Loucy (cell line): ENCODE measurements at regions not wholly inside any gene's neighbourhood (a gene's known extent, or its start where the extent isn't known, plus 50 kb on each side); places are given as distances from the start of the nearest gene placed in this dataset.

Source experiments
- H2AFZ ChIP-seq: fragments of 200-600 bp; sonication (generic); 2 replicates; pipeline ENCODE4 v1.6.0; 2016; ENCODE audit warnings: antibody characterized with exemption, mild to moderate bottlenecking, low read length, moderate library complexity
- H3F3A ChIP-seq: fragments of 200-600 bp; 2 replicates; pipeline ENCODE4 v1.6.0; 2016; ENCODE audit warnings: antibody characterized with exemption, low read depth, mild to moderate bottlenecking
- H3K27me3 ChIP-seq: fragments of 200-600 bp; sonication (generic); 2 replicates; pipeline ENCODE4 v1.6.1; 2014; ENCODE audit warnings: low read length, mild to moderate bottlenecking; ENCODE audit not compliant: insufficient read depth, poor library complexity, severe bottlenecking
- H3K36me3 ChIP-seq: fragments of 200-600 bp; sonication (generic); 2 replicates; pipeline ENCODE4 v1.6.1; 2016; ENCODE audit warnings: low read length; ENCODE audit not compliant: insufficient read depth
- H3K4me1 ChIP-seq: fragments of 200-600 bp; sonication (generic); 2 replicates; pipeline ENCODE4 v1.5.1; 2014; ENCODE audit warnings: low read length, mild to moderate bottlenecking; ENCODE audit not compliant: insufficient read depth, poor library complexity, severe bottlenecking
- H3K4me2 ChIP-seq: fragments of 200-600 bp; sonication (generic); 2 replicates; pipeline ENCODE4 v1.6.0; 2014; ENCODE audit warnings: antibody characterized with exemption, low read length, low read depth, mild to moderate bottlenecking; ENCODE audit not compliant: poor library complexity, severe bottlenecking
- H3K4me3 ChIP-seq: fragments of 200-600 bp; sonication (generic); 2 replicates; pipeline ENCODE4 v1.5.1; 2014; ENCODE audit warnings: low read length, mild to moderate bottlenecking, mixed read lengths; ENCODE audit not compliant: poor library complexity, severe bottlenecking
- H3K79me2 ChIP-seq: fragments of 200-600 bp; sonication (generic); 2 replicates; pipeline ENCODE4 v1.6.1; 2014; ENCODE audit warnings: low read length; ENCODE audit not compliant: insufficient read depth
- H3K9ac ChIP-seq: fragments of 200-600 bp; sonication (generic); 2 replicates; pipeline ENCODE4 v1.6.0; 2014; ENCODE audit warnings: mild to moderate bottlenecking, low read depth, low read length, moderate library complexity; ENCODE audit not compliant: poor library complexity, severe bottlenecking
- H3K9me2 ChIP-seq: fragments of 200-600 bp; sonication (generic); replicated peaks from 2 replicates; pipeline ENCODE4 v1.6.1; 2016; ENCODE audit warnings: low read depth, low read length, mixed read lengths
- H3K9me3 ChIP-seq: fragments of 200-600 bp; sonication (generic); 2 replicates; pipeline ENCODE4 v1.6.1; 2014; ENCODE audit warnings: mild to moderate bottlenecking, antibody characterized with exemption, low read length, low read depth; ENCODE audit not compliant: insufficient read depth
- H4K20me1 ChIP-seq: fragments of 200-600 bp; sonication (generic); 2 replicates; pipeline ENCODE4 v1.6.0; 2014; ENCODE audit warnings: antibody characterized with exemption, low read length, mild to moderate bottlenecking; ENCODE audit not compliant: insufficient read depth, poor library complexity, severe bottlenecking
- EZH2phosphoT487 ChIP-seq: fragments of 200-600 bp; IDR thresholded peaks from 2 replicates; pipeline ENCODE4 v1.6.1; 2018; ENCODE audit warnings: antibody characterized with exemption, mild to moderate bottlenecking, moderate library complexity, borderline replicate concordance
- TF ChIP-seq, protein P1 (sequence below): fragments of 200-600 bp; sonication (generic); conservative IDR thresholded peaks from 2 replicates; pipeline ENCODE4 v1.5.1; 2014; ENCODE audit warnings: mild to moderate bottlenecking, antibody characterized with exemption, low read length

DNA sequence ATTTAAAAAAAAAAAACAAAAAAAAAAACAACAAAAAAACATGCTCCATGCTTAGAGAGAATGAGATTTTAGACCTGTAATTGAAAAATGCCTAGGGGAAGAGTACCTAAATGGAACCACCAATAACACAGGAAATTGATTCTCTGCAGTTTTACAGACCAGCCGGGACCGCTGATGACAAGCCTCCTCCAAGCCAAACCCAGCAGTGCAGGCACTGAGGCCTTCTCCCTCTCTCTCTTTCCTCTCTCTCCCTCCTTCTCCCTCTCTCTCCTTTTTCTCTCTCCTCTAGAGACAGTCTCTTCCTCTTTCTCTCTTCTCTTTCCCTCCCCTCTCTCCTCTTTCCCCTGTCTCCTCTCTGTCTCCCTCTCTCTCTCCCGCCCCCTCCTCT lies 228.8 kb upstream of the COPS8 start:
- no peak overlapping the region for H3K9ac ChIP-seq
- H3K27me3 ChIP-seq: no peaks in the 10 kb centered on the region
- no peak overlapping the region for H3K4me2 ChIP-seq
- H3K9me3 ChIP-seq: no peaks in the 10 kb centered on the region
- H3K4me3 ChIP-seq: no peak overlapping the region
- H3K79me2 ChIP-seq: no peaks in the 10 kb centered on the region
- no peaks in the 10 kb centered on the region for H3K9me2 ChIP-seq
- no peaks in the 10 kb centered on the region for H3K4me1 ChIP-seq
- no peaks in the 10 kb centered on the region for H4K20me1 ChIP-seq
- TF ChIP-seq, protein P1, sequence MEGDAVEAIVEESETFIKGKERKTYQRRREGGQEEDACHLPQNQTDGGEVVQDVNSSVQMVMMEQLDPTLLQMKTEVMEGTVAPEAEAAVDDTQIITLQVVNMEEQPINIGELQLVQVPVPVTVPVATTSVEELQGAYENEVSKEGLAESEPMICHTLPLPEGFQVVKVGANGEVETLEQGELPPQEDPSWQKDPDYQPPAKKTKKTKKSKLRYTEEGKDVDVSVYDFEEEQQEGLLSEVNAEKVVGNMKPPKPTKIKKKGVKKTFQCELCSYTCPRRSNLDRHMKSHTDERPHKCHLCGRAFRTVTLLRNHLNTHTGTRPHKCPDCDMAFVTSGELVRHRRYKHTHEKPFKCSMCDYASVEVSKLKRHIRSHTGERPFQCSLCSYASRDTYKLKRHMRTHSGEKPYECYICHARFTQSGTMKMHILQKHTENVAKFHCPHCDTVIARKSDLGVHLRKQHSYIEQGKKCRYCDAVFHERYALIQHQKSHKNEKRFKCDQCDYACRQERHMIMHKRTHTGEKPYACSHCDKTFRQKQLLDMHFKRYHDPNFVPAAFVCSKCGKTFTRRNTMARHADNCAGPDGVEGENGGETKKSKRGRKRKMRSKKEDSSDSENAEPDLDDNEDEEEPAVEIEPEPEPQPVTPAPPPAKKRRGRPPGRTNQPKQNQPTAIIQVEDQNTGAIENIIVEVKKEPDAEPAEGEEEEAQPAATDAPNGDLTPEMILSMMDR: no peak
- TF ChIP-seq EZH2phosphoT487: no peak
- no peaks in the 10 kb centered on the region for H3K36me3 ChIP-seq
- H2AFZ ChIP-seq: no peak overlapping the region
- no peaks in the 10 kb centered on the region for H3F3A ChIP-seq

DNA sequence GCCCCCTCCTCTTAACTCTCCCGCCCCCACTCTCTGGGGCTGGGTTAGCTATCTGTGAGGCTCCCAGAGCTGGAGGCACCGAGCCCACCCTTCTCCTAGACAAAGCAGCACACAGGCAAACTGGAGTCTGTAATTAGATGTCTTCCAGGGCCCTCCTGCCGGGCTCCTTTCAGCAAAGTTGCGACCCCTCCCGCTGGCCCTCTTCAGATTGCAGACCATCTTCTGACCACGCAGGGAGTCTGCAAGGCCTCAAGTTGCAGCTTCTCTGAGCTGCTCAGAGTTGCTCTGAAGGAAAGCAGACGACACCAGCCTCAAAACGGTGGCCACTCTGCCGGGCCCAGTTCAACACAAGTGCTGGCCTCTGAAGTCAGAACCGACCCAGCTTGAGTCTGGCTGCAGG lies 228.4 kb upstream of the COPS8 start:
- no peaks in the 10 kb centered on the region for H3K27me3 ChIP-seq
- no peak overlapping the region for H3K4me2 ChIP-seq
- H2AFZ ChIP-seq: no peak overlapping the region
- no peaks in the 10 kb centered on the region for H3K9me3 ChIP-seq
- no peak overlapping the region for H3K9ac ChIP-seq
- no peaks in the 10 kb centered on the region for H3K4me1 ChIP-seq
- H3K4me3 ChIP-seq: no peak overlapping the region
- no peaks in the 10 kb centered on the region for H3K36me3 ChIP-seq
- no peak for TF ChIP-seq EZH2phosphoT487
- TF ChIP-seq, protein P1: no peak
- H3K9me2 ChIP-seq: no peaks in the 10 kb centered on the region
- H3F3A ChIP-seq: no peaks in the 10 kb centered on the region
- no peaks in the 10 kb centered on the region for H3K79me2 ChIP-seq
- H4K20me1 ChIP-seq: no peaks in the 10 kb centered on the region

DNA sequence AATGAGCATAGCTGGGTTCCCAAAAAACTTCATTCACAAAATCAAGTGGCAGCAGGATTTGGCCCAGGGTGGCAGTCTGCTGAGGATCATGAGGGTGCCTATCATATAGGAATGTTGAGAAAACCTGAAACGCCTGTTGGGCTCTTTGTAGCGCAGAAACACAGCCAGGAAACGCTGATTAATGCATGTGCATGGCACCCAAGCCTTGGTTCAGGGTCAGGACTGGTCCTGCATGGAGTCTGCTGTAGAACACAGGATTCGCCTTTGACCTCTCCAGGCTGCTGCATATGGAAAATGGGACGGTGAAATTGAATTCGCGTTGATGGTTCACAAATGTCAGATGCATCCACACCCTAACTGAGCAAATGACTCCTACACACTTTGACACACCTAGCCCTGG lies 227.9 kb upstream of the COPS8 start:
- Histone ChIP-seq H3F3A (no peaks in the 10 kb centered on the region), H4K20me1 (no peaks in the 10 kb centered on the region), H3K4me1 (no peaks in the 10 kb centered on the region), H3K4me3 (no peak overlapping the region), H3K4me2 (no peak overlapping the region), H3K9ac (no peak overlapping the region), H3K36me3 (no peaks in the 10 kb centered on the region), H3K27me3 (no peaks in the 10 kb centered on the region), H3K9me2 (no peaks in the 10 kb centered on the region), H2AFZ (no peak overlapping the region), H3K79me2 (no peaks in the 10 kb centered on the region), H3K9me3 (no peaks in the 10 kb centered on the region)
- TF ChIP-seq EZH2phosphoT487: no peak
- TF ChIP-seq, protein P1: no peak
